ENCODE measurements at regions not wholly inside any gene's neighbourhood (a gene's known extent, or its start where the extent isn't known, plus 50 kb on each side); places are given as distances from the start of the nearest gene placed in this dataset.

GRCh38 chr5:18754201-18754600 lies 1119.9 kb downstream of the TAF11L14 start:
- H3K9ac ChIP-seq, result no peak overlapping the region
- H3K27me3 ChIP-seq (ENCODE audit: insufficient read depth, low read depth), result no peaks in the 10 kb centered on the region
- H2AFZ ChIP-seq (ENCODE audit: low read depth), result no peak overlapping the region
- no peaks in the 10 kb centered on the region for H3K36me3 ChIP-seq (ENCODE audit: insufficient read depth)
- TF ChIP-seq CTCF (conservative IDR thresholded peaks at IDR 0.05; ENCODE audit: low read depth, low read length), result no peak
- no peaks in the 10 kb centered on the region for H4K20me1 ChIP-seq (ENCODE audit: insufficient read depth)
- H3K4me1 ChIP-seq (ENCODE audit: low read depth, poor library complexity, severe bottlenecking), result no peaks in the 10 kb centered on the region
- no peak overlapping the region for H3K4me3 ChIP-seq (IDR thresholded peaks at IDR 0.05; ENCODE audit: insufficient read depth, low read depth, low read length)
- H3K4me2 ChIP-seq, result no peak overlapping the region
- H3K79me2 ChIP-seq (ENCODE audit: insufficient read depth, low read depth), result no peaks in the 10 kb centered on the region
- H3K27ac ChIP-seq, result no peak overlapping the region

- no peak for TF ChIP-seq CTCF (conservative IDR thresholded peaks at IDR 0.05; ENCODE audit: low read depth, low read length)
- no peak overlapping the region for H3K9ac ChIP-seq
- H2AFZ ChIP-seq (ENCODE audit: low read depth), result no peak overlapping the region
- H3K36me3 ChIP-seq (ENCODE audit: insufficient read depth), result no peaks in the 10 kb centered on the region
- H3K27me3 ChIP-seq (ENCODE audit: insufficient read depth, low read depth), result no peaks in the 10 kb centered on the region
- no peak overlapping the region for H3K4me2 ChIP-seq
- H3K4me3 ChIP-seq (IDR thresholded peaks at IDR 0.05; ENCODE audit: insufficient read depth, low read depth, low read length), result no peak overlapping the region
- no peaks in the 10 kb centered on the region for H4K20me1 ChIP-seq (ENCODE audit: insufficient read depth)
- H3K4me1 ChIP-seq (ENCODE audit: low read depth, poor library complexity, severe bottlenecking), result no peaks in the 10 kb centered on the region
- no peak overlapping the region for H3K27ac ChIP-seq
- no peaks in the 10 kb centered on the region for H3K79me2 ChIP-seq (ENCODE audit: insufficient read depth, low read depth)
Measured at GRCh38 chr5:18761801-18762200, 1127.5 kb downstream of the TAF11L14 start.

GRCh38 chr5:18764161-18764560 lies 1129.9 kb downstream of the TAF11L14 start:
- Histone ChIP-seq H3K79me2 (ENCODE audit: insufficient read depth, low read depth) (no peaks in the 10 kb centered on the region), H3K4me2 (no peak overlapping the region), H2AFZ (ENCODE audit: low read depth) (no peak overlapping the region), H4K20me1 (ENCODE audit: insufficient read depth) (no peaks in the 10 kb centered on the region), H3K36me3 (ENCODE audit: insufficient read depth) (no peaks in the 10 kb centered on the region), H3K4me3 (IDR thresholded peaks at IDR 0.05; ENCODE audit: insufficient read depth, low read depth, low read length) (no peak overlapping the region), H3K9ac (no peak overlapping the region), H3K4me1 (ENCODE audit: low read depth, poor library complexity, severe bottlenecking) (no peaks in the 10 kb centered on the region), H3K27me3 (ENCODE audit: insufficient read depth, low read depth) (no peaks in the 10 kb centered on the region), H3K27ac (no peak overlapping the region)
- no peak for TF ChIP-seq CTCF (conservative IDR thresholded peaks at IDR 0.05; ENCODE audit: low read depth, low read length)

GRCh38 chr5:18765304-18765703 lies 1131.0 kb downstream of the TAF11L14 start:
- Histone ChIP-seq H3K36me3 (ENCODE audit: insufficient read depth) (no peaks in the 10 kb centered on the region), H2AFZ (ENCODE audit: low read depth) (no peak overlapping the region), H3K27ac (no peak overlapping the region), H3K4me3 (IDR thresholded peaks at IDR 0.05; ENCODE audit: insufficient read depth, low read depth, low read length) (no peak overlapping the region), H3K9ac (no peak overlapping the region), H3K4me2 (no peak overlapping the region), H4K20me1 (ENCODE audit: insufficient read depth) (no peaks in the 10 kb centered on the region), H3K27me3 (ENCODE audit: insufficient read depth, low read depth) (no peaks in the 10 kb centered on the region), H3K79me2 (ENCODE audit: insufficient read depth, low read depth) (no peaks in the 10 kb centered on the region), H3K4me1 (ENCODE audit: low read depth, poor library complexity, severe bottlenecking) (no peaks in the 10 kb centered on the region)
- TF ChIP-seq CTCF (conservative IDR thresholded peaks at IDR 0.05; ENCODE audit: low read depth, low read length), result no peak
